H1 (cell line): ENCODE measurements at regions not wholly inside any gene's neighbourhood (a gene's known extent, or its start where the extent isn't known, plus 50 kb on each side); places are given as distances from the start of the nearest gene placed in this dataset.

ENCODE experiments used
- CTCF ChIA-PET: fragments of 300-600 bp; sonication (Branson Sonifier 250); formaldehyde crosslinking; loops from one replicate; lab custom pipeline; 2021; ENCODE audit not compliant: partially characterized antibody; lab: Charles Lee
- POLR2A ChIA-PET: fragments of 300-600 bp; sonication (Branson Sonifier 250); formaldehyde crosslinking; loops from one replicate; lab custom pipeline; 2021; ENCODE audit warnings: inconsistent platforms; ENCODE audit not compliant: partially characterized antibody; lab: Charles Lee
- DNase-seq, 2 experiments: peaks; one replicate each; pipeline versions ENCODE4 v3.0.0 to v3.0.0-alpha.2; 2010 to 2022; ENCODE audit warnings: low spot score in 2 of 2, low read depth in 1 of 2, mixed read lengths in 1 of 2
- FAIRE-seq: peaks from 2 replicates; lab custom pipeline; 2011; peaks lifted over from hg19 to GRCh38; lab: Jason Lieb, UNC
- H2AFZ ChIP-seq: 2 replicates; pipeline ENCODE4 v1.8.1; 2012; ENCODE audit warnings: low read length, inconsistent platforms
- H2AK5ac ChIP-seq: 2 replicates; pipeline ENCODE4 v1.6.1; 2013; ENCODE audit warnings: low read depth, low read length
- H2BK120ac ChIP-seq: replicated peaks from 2 replicates; pipeline ENCODE3; 2013; ENCODE audit warnings: low read depth, low read length, inconsistent platforms
- H2BK12ac ChIP-seq: 2 replicates; pipeline ENCODE4 v1.6.1; 2013; ENCODE audit warnings: low read depth, low read length
- H2BK15ac ChIP-seq: 2 replicates; pipeline ENCODE4 v1.6.1; 2013; ENCODE audit warnings: low read length
- H2BK20ac ChIP-seq: 2 replicates; pipeline ENCODE4 v1.6.1; 2013; ENCODE audit warnings: low read length
- H2BK5ac ChIP-seq: 2 replicates; pipeline ENCODE4 v1.6.1; 2013; ENCODE audit warnings: low read depth, low read length
- H3K14ac ChIP-seq: 2 replicates; pipeline ENCODE4 v1.6.1; 2013; ENCODE audit warnings: inconsistent platforms; ENCODE audit not compliant: insufficient read length
- H3K18ac ChIP-seq: 2 replicates; pipeline ENCODE4 v1.6.1; 2013; ENCODE audit warnings: low read length; ENCODE audit errors: extremely low read depth
- H3K23ac ChIP-seq: 2 replicates; pipeline ENCODE4 v1.6.1; 2013; ENCODE audit warnings: inconsistent platforms; ENCODE audit not compliant: insufficient read length
- H3K23me2 ChIP-seq: 2 replicates; pipeline ENCODE4 v1.6.1; 2013; ENCODE audit warnings: low read depth, low read length
- H3K27ac ChIP-seq: 2 replicates; pipeline ENCODE4 v1.6.1; 2011; ENCODE audit warnings: low read depth, low read length, inconsistent platforms
- H3K27me3 ChIP-seq, 4 experiments: replicated peaks in 1 of 4; 1 replicate in 1 of 4; 2 replicates in 3 of 4; pipeline versions ENCODE4 v1.6.1 to v1.8.1; 2011 to 2013; ENCODE audit warnings: low read length in 3 of 4, mild to moderate bottlenecking in 3 of 4, inconsistent platforms in 2 of 4, mixed read lengths in 2 of 4, moderate library complexity in 1 of 4; ENCODE audit not compliant: control insufficient read depth in 3 of 4, insufficient read depth in 3 of 4; ENCODE audit errors: extremely low read depth in 1 of 4
- H3K36me3 ChIP-seq, 4 experiments: 2 replicates each; pipeline versions ENCODE4 v1.6.1 to v1.8.1; 2011 to 2013; ENCODE audit warnings: mild to moderate bottlenecking in 4 of 4, low read length in 3 of 4, moderate library complexity in 2 of 4, control low read depth in 1 of 4, inconsistent platforms in 1 of 4; ENCODE audit not compliant: insufficient read depth in 4 of 4, control insufficient read depth in 2 of 4
- H3K4ac ChIP-seq: replicated peaks from 2 replicates; pipeline ENCODE3; 2013; ENCODE audit warnings: low read length, low read depth, mixed read lengths, inconsistent platforms; ENCODE audit not compliant: insufficient read length
- H3K4me1 ChIP-seq, 4 experiments: replicated peaks in 1 of 4; 1 replicate in 1 of 4; 2 replicates in 3 of 4; pipeline versions ENCODE4 v1.6.1 to v1.8.1; 2011 to 2013; ENCODE audit warnings: low read length in 3 of 4, inconsistent platforms in 2 of 4, mixed read lengths in 1 of 4; ENCODE audit not compliant: insufficient read depth in 4 of 4, control insufficient read depth in 3 of 4
- H3K4me2 ChIP-seq, 2 experiments: 2 replicates each; pipeline versions ENCODE4 v1.6.1 to v1.8.1; 2011 to 2013; ENCODE audit warnings: low read depth in 2 of 2, low read length in 2 of 2, control low read depth in 1 of 2, inconsistent platforms in 1 of 2, mild to moderate bottlenecking in 1 of 2; ENCODE audit not compliant: insufficient read depth in 1 of 2
- H3K4me3 ChIP-seq, 4 experiments: fragments of 200-600, 300-600 bp in 1 of 4; sonication (generic), shearing (Covaris generic), sonication (Bioruptor Twin) in 1 of 4; 2 replicates each; pipeline versions ENCODE4 v1.5.1 to v1.8.1; 2011 to 2016; ENCODE audit warnings: low read length in 4 of 4, low read depth in 3 of 4, control low read depth in 2 of 4, inconsistent platforms in 2 of 4, mild to moderate bottlenecking in 2 of 4, mixed read lengths in 1 of 4, moderate library complexity in 1 of 4; ENCODE audit not compliant: insufficient read depth in 2 of 4; ENCODE audit errors: extremely low read depth in 1 of 4
- H3K56ac ChIP-seq: replicated peaks from 2 replicates; pipeline ENCODE3; 2013; ENCODE audit warnings: low read depth, mild to moderate bottlenecking, mixed read lengths, low read length, inconsistent platforms; ENCODE audit not compliant: insufficient read length
- H3K79me1 ChIP-seq: 2 replicates; pipeline ENCODE4 v1.6.1; 2013; ENCODE audit warnings: low read depth, low read length, control low read depth
- H3K79me2 ChIP-seq, 2 experiments: 2 replicates each; pipeline versions ENCODE4 v1.6.1 to v1.8.1; 2012 to 2013; ENCODE audit warnings: low read length in 2 of 2, mild to moderate bottlenecking in 2 of 2, inconsistent platforms in 1 of 2; ENCODE audit not compliant: insufficient read depth in 2 of 2, control insufficient read depth in 1 of 2
- H3K9ac ChIP-seq, 4 experiments: replicated peaks in 1 of 4; 1 replicate in 1 of 4; 2 replicates in 3 of 4; pipeline versions ENCODE4 v1.6.1 to v1.8.1; 2011 to 2013; ENCODE audit warnings: low read depth in 3 of 4, low read length in 3 of 4, control low read depth in 2 of 4, mild to moderate bottlenecking in 2 of 4, moderate library complexity in 2 of 4, inconsistent platforms in 1 of 4; ENCODE audit errors: extremely low read depth in 1 of 4
- H3K9me3 ChIP-seq, 2 experiments: 2 replicates each; pipeline versions ENCODE4 v1.6.1 to v1.8.1; 2012 to 2013; ENCODE audit warnings: mild to moderate bottlenecking in 2 of 2, moderate library complexity in 2 of 2, control low read depth in 1 of 2, inconsistent platforms in 1 of 2, low read depth in 1 of 2, low read length in 1 of 2, mixed read lengths in 1 of 2; ENCODE audit not compliant: insufficient read depth in 2 of 2
- H4K20me1 ChIP-seq, 2 experiments: replicated peaks in 1 of 2; 2 replicates each; pipeline versions ENCODE3 to v1.8.1; 2011 to 2013; ENCODE audit warnings: inconsistent platforms in 2 of 2, low read length in 2 of 2, mild to moderate bottlenecking in 1 of 2; ENCODE audit not compliant: insufficient read depth in 2 of 2, control insufficient read depth in 1 of 2
- H4K5ac ChIP-seq: 2 replicates; pipeline ENCODE4 v1.6.1; 2013; ENCODE audit warnings: low read length, low read depth, mixed read lengths, inconsistent platforms; ENCODE audit not compliant: insufficient read length
- H4K8ac ChIP-seq: 2 replicates; pipeline ENCODE4 v1.8.0; 2013; ENCODE audit warnings: mild to moderate bottlenecking, moderate library complexity, low read length, inconsistent platforms; ENCODE audit not compliant: insufficient read depth; ENCODE audit errors: extremely low read depth
- H4K91ac ChIP-seq: replicated peaks from 2 replicates; pipeline ENCODE3; 2013; ENCODE audit warnings: low read length, mixed read lengths, inconsistent platforms; ENCODE audit not compliant: insufficient read length
- TF ChIP-seq, protein P1 (sequence below): fragments of 300-600 bp; sonication (generic); IDR thresholded peaks from 2 replicates; pipeline ENCODE4 v1.7.1; 2012; ENCODE audit warnings: low read length, moderate library complexity, mild to moderate bottlenecking, inconsistent platforms; ENCODE audit not compliant: insufficient replicate concordance

GRCh38 chr1:37098237-37098636 is 63.9 kb upstream of the GRIK3 start:
- Histone ChIP-seq H2BK12ac (no peak overlapping the region), H3K36me3 (no peaks in the 10 kb centered on the region), H3K14ac (no peak overlapping the region), H2BK20ac (no peak overlapping the region), H4K20me1 (no peaks in the 10 kb centered on the region), H2BK15ac (no peak overlapping the region), H2AFZ (no peak overlapping the region), H3K79me1 (no peaks in the 10 kb centered on the region), H3K9me3 (no peaks in the 10 kb centered on the region), H3K23me2 (peaks cover 4% of the 10 kb centered on the region; the same call in 1 of the 2 replicates), H4K5ac (no peak overlapping the region), H2AK5ac (no peak overlapping the region), H3K18ac (no peak overlapping the region; the same call in 1 of the 2 replicates), H3K4me2 (no peak overlapping the region; a peak in 1 of 4 replicates), H3K9ac (no peak overlapping the region), H3K27me3 (no peaks in the 10 kb centered on the region), H3K27ac (no peak overlapping the region), H4K8ac (no peak overlapping the region), H3K56ac (no peak overlapping the region), H2BK120ac (no peak overlapping the region), H3K4me3 (no peak overlapping the region), H3K79me2 (no peaks in the 10 kb centered on the region), H3K4me1 (no peaks in the 10 kb centered on the region; a peak in 2 of 7 replicates), H4K91ac (no peak overlapping the region), H2BK5ac (no peak overlapping the region), H3K23ac (no peak overlapping the region), H3K4ac (no peak overlapping the region)
- no peak for FAIRE-seq
- no peak for DNase-seq
- POLR2A ChIA-PET = interaction anchor here (0.8 kb wide), 1 partner anchor 11 kb away, joined by 3 read pairs; no protein-coding TSS in a partner anchor
- CTCF ChIA-PET = interaction anchor here (0.7 to 1.6 kb wide), 7 partner anchors 8 to 244 kb away, joined by 3 to 6 read pairs (median 3); no protein-coding TSS in a partner anchor
- TF ChIP-seq, protein P1, sequence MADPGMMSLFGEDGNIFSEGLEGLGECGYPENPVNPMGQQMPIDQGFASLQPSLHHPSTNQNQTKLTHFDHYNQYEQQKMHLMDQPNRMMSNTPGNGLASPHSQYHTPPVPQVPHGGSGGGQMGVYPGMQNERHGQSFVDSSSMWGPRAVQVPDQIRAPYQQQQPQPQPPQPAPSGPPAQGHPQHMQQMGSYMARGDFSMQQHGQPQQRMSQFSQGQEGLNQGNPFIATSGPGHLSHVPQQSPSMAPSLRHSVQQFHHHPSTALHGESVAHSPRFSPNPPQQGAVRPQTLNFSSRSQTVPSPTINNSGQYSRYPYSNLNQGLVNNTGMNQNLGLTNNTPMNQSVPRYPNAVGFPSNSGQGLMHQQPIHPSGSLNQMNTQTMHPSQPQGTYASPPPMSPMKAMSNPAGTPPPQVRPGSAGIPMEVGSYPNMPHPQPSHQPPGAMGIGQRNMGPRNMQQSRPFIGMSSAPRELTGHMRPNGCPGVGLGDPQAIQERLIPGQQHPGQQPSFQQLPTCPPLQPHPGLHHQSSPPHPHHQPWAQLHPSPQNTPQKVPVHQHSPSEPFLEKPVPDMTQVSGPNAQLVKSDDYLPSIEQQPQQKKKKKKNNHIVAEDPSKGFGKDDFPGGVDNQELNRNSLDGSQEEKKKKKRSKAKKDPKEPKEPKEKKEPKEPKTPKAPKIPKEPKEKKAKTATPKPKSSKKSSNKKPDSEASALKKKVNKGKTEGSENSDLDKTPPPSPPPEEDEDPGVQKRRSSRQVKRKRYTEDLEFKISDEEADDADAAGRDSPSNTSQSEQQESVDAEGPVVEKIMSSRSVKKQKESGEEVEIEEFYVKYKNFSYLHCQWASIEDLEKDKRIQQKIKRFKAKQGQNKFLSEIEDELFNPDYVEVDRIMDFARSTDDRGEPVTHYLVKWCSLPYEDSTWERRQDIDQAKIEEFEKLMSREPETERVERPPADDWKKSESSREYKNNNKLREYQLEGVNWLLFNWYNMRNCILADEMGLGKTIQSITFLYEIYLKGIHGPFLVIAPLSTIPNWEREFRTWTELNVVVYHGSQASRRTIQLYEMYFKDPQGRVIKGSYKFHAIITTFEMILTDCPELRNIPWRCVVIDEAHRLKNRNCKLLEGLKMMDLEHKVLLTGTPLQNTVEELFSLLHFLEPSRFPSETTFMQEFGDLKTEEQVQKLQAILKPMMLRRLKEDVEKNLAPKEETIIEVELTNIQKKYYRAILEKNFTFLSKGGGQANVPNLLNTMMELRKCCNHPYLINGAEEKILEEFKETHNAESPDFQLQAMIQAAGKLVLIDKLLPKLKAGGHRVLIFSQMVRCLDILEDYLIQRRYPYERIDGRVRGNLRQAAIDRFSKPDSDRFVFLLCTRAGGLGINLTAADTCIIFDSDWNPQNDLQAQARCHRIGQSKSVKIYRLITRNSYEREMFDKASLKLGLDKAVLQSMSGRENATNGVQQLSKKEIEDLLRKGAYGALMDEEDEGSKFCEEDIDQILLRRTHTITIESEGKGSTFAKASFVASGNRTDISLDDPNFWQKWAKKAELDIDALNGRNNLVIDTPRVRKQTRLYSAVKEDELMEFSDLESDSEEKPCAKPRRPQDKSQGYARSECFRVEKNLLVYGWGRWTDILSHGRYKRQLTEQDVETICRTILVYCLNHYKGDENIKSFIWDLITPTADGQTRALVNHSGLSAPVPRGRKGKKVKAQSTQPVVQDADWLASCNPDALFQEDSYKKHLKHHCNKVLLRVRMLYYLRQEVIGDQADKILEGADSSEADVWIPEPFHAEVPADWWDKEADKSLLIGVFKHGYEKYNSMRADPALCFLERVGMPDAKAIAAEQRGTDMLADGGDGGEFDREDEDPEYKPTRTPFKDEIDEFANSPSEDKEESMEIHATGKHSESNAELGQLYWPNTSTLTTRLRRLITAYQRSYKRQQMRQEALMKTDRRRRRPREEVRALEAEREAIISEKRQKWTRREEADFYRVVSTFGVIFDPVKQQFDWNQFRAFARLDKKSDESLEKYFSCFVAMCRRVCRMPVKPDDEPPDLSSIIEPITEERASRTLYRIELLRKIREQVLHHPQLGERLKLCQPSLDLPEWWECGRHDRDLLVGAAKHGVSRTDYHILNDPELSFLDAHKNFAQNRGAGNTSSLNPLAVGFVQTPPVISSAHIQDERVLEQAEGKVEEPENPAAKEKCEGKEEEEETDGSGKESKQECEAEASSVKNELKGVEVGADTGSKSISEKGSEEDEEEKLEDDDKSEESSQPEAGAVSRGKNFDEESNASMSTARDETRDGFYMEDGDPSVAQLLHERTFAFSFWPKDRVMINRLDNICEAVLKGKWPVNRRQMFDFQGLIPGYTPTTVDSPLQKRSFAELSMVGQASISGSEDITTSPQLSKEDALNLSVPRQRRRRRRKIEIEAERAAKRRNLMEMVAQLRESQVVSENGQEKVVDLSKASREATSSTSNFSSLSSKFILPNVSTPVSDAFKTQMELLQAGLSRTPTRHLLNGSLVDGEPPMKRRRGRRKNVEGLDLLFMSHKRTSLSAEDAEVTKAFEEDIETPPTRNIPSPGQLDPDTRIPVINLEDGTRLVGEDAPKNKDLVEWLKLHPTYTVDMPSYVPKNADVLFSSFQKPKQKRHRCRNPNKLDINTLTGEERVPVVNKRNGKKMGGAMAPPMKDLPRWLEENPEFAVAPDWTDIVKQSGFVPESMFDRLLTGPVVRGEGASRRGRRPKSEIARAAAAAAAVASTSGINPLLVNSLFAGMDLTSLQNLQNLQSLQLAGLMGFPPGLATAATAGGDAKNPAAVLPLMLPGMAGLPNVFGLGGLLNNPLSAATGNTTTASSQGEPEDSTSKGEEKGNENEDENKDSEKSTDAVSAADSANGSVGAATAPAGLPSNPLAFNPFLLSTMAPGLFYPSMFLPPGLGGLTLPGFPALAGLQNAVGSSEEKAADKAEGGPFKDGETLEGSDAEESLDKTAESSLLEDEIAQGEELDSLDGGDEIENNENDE = no peak
